NCI-H1417 (cell line): ENCODE measurements at regions not wholly inside any gene's neighbourhood (a gene's known extent, or its start where the extent isn't known, plus 50 kb on each side); places are given as distances from the start of the nearest gene placed in this dataset.

Source experiments
- DNase-seq, 3 experiments: peaks; one replicate each; lab custom pipeline; 2025; lab: John Stamatoyannopoulos, UW

- DNase-seq = no peak
Observed at GRCh38 chr3:43783987-43784639, 93.4 kb downstream of the ABHD5 start.

- DNase-seq = no peak
Observed at GRCh38 chr3:43784640-43785011, 93.9 kb downstream of the ABHD5 start.

- DNase-seq = no peak
Observed at GRCh38 chr3:43785551-43785950, 94.8 kb downstream of the ABHD5 start.

GRCh38 chr3:43786102-43786501, 95.4 kb downstream of the ABHD5 start:
- no peak for DNase-seq

GRCh38 chr3:43786526-43787305, 96.0 kb downstream of the ABHD5 start:
- no peak for DNase-seq

GRCh38 chr3:43787330-43787729, 96.6 kb downstream of the ABHD5 start:
- no peak for DNase-seq

- DNase-seq = no peak
Observed at GRCh38 chr3:43789028-43789427, 98.3 kb downstream of the ABHD5 start.

- DNase-seq = no peak
Observed at GRCh38 chr3:43790060-43790459, 99.3 kb downstream of the ABHD5 start.

- DNase-seq = no peak
Observed at GRCh38 chr3:43790476-43790875, 99.7 kb downstream of the ABHD5 start.

- DNase-seq = no peak
Observed at GRCh38 chr3:43791246-43791645, 100.5 kb downstream of the ABHD5 start.

- DNase-seq = no peak
Observed at GRCh38 chr3:43792904-43793303, 102.2 kb downstream of the ABHD5 start.

- DNase-seq = no peak
Observed at GRCh38 chr3:43793648-43794372, 103.1 kb downstream of the ABHD5 start.

GRCh38 chr3:43794776-43795175, 104.0 kb downstream of the ABHD5 start:
- DNase-seq = no peak

GRCh38 chr3:43795491-43795890, 104.8 kb downstream of the ABHD5 start:
- no peak for DNase-seq

- DNase-seq = no peak
Observed at GRCh38 chr3:43796041-43796596, 105.4 kb downstream of the ABHD5 start.

- DNase-seq = no peak
Observed at GRCh38 chr3:43797794-43798193, 107.1 kb downstream of the ABHD5 start.

GRCh38 chr3:43810797-43811196, 120.1 kb downstream of the ABHD5 start:
- DNase-seq = no peak

- DNase-seq = no peak
Observed at GRCh38 chr3:43814461-43814860, 123.7 kb downstream of the ABHD5 start.

- DNase-seq = no peak
Observed at GRCh38 chr3:43816372-43816771, 125.6 kb downstream of the ABHD5 start.

GRCh38 chr3:43817064-43817463, 126.3 kb downstream of the ABHD5 start:
- no peak for DNase-seq

GRCh38 chr3:43817825-43818224, 127.1 kb downstream of the ABHD5 start:
- no peak for DNase-seq

- no peak for DNase-seq
Observed at GRCh38 chr3:43818229-43818628, 127.5 kb downstream of the ABHD5 start.
